ENCODE measurements at regions not wholly inside any gene's neighbourhood (a gene's known extent, or its start where the extent isn't known, plus 50 kb on each side); places are given as distances from the start of the nearest gene placed in this dataset.

DNA sequence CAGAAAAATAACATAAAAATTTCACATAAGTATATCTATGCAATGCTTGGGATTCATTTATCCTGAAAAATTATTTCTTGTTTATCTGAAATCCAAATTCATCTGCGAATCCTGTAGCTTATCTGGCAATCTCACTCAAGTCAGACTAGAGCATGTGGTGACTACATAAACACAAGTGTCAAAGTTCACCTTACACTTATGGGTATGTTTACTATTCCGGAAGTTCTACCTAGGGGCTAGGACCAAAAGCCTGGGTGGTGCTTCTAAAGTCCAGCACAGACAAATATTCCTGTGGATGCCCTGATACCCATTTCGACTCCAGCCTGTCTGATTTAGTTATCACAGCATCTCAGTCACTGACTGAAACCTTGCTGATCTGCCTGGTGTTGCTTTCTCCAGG is 364.0 kb downstream of the METTL4 start:
- TF ChIP-seq EZH2 (IDR thresholded peaks at IDR 0.05; ENCODE audit: insufficient read depth, low read length): no peak
- TF ChIP-seq, protein P1, sequence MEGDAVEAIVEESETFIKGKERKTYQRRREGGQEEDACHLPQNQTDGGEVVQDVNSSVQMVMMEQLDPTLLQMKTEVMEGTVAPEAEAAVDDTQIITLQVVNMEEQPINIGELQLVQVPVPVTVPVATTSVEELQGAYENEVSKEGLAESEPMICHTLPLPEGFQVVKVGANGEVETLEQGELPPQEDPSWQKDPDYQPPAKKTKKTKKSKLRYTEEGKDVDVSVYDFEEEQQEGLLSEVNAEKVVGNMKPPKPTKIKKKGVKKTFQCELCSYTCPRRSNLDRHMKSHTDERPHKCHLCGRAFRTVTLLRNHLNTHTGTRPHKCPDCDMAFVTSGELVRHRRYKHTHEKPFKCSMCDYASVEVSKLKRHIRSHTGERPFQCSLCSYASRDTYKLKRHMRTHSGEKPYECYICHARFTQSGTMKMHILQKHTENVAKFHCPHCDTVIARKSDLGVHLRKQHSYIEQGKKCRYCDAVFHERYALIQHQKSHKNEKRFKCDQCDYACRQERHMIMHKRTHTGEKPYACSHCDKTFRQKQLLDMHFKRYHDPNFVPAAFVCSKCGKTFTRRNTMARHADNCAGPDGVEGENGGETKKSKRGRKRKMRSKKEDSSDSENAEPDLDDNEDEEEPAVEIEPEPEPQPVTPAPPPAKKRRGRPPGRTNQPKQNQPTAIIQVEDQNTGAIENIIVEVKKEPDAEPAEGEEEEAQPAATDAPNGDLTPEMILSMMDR (IDR thresholded peaks at IDR 0.05; ENCODE audit: insufficient read depth, low read depth, low read length): no peak

Measured in astrocyte (in vitro differentiated cells and primary cell).